Gastroesophageal sphincter (tissue), 3 donors: ENCODE measurements at regions not wholly inside any gene's neighbourhood (a gene's known extent, or its start where the extent isn't known, plus 50 kb on each side); places are given as distances from the start of the nearest gene placed in this dataset.

Source experiments
- EP300 ChIP-seq: sonication (generic); formaldehyde crosslinking; IDR thresholded peaks from one replicate; pipeline ENCODE4 v1.6.1; 2017; ENCODE audit warnings: antibody characterized with exemption, mild to moderate bottlenecking
- TF ChIP-seq, protein P1 (sequence below), 4 experiments: fragments of 200-600 bp in 2 of 4; fragments of 450-650 bp in 2 of 4; sonication (generic) in 1 of 4; IDR thresholded peaks; one replicate each; pipeline ENCODE4 v1.5.1; 2017 to 2019; ENCODE audit warnings: antibody characterized with exemption in 4 of 4, mild to moderate bottlenecking in 2 of 4, moderate library complexity in 2 of 4

DNA sequence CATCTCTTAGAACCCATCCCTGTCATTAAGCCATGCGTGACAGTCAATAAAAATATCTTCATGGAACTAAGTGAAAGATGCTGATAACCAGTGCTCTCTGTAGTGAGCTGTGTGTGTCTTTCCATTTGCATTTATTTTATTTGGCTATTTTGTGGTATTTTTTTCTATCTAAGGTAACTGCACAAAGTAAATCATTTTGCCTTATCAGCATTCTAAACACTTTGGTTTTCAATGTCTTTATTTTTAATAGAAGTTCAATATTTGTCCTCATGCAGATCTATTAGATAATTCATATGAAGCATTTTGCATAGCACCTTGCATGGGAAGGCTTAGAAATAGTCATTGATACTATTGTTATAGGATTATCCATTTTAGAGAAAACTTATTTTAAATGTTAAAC is 163.6 kb upstream of the TANK start:
- TF ChIP-seq, protein P1, sequence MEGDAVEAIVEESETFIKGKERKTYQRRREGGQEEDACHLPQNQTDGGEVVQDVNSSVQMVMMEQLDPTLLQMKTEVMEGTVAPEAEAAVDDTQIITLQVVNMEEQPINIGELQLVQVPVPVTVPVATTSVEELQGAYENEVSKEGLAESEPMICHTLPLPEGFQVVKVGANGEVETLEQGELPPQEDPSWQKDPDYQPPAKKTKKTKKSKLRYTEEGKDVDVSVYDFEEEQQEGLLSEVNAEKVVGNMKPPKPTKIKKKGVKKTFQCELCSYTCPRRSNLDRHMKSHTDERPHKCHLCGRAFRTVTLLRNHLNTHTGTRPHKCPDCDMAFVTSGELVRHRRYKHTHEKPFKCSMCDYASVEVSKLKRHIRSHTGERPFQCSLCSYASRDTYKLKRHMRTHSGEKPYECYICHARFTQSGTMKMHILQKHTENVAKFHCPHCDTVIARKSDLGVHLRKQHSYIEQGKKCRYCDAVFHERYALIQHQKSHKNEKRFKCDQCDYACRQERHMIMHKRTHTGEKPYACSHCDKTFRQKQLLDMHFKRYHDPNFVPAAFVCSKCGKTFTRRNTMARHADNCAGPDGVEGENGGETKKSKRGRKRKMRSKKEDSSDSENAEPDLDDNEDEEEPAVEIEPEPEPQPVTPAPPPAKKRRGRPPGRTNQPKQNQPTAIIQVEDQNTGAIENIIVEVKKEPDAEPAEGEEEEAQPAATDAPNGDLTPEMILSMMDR (IDR thresholded peaks at IDR 0.05), result no peak
- no peak for TF ChIP-seq EP300
